ENCODE measurements at regions not wholly inside any gene's neighbourhood (a gene's known extent, or its start where the extent isn't known, plus 50 kb on each side); places are given as distances from the start of the nearest gene placed in this dataset.
"Not testable (repeated sequence)": the region's sequence is repeated elsewhere in the genome, so short reads cannot be mapped to it uniquely, and the experiment has no call there.

DNA sequence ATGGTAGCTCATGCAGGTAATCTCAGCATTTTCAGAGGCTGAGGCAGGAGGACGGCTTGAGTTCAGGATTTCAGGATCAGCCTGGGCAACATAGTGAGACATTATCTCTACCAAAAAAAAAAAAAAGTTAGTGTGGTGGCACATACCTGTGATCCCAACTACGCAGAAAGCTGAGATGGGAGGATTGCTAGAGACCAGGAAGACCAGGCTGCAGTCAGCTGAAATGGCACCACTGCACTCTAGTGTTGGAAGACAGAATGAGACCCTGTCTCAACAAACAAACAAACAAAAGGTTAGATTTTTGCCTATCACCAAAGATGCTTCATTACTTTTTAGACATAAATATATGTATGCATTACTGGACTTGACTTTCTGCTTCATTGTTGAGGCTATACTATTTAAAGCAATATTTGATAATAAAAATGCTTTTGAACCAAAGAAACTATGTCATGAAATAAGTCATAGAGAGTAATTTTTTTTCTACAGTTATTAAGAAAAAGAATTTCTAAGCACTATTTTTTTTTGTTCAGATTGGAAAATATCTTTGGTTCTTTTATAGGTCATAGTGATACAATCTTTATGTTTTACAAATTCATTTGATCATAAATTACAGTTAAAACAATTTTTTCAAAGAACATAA, 1180.1 kb upstream of the ATXN8OS start:
- DNase-seq = no peak

DNA sequence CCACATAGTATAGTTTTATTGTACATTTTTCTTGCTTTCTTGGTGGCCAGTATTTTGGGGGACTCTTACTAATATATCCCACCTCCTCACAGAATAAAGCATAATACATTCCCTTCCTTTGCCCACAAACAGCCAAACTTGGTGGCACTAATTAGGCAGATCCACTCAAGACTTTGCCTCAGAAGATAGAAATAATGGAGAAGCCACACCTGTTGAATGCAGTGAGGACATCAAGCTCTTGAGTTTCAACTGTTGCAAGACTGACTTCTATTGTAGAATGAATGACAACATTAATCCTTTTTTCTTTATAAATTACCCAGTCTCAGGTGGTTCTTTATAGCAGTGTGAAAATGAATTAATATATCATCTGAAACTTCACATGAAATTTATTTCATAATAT, 1183.6 kb upstream of the ATXN8OS start:
- DNase-seq = no peak

DNA sequence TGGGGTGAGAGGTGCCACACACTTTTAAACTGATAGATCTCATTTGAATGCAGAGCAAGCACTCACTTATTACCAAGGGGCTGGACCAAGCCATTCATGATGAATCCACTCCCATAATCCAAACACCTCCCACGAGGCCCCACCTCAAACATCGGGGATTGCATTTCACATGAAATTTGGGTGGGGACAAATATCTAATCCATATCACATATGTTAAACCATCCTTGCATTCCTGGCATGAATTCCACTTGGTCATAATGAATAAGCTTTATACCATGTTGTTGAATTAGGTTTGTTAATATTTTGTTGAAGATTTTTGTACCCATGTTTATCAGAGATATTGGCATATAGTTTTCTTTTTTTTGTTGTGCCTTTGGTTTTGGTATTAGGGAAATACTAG, 1198.7 kb upstream of the ATXN8OS start:
- no peak for DNase-seq

DNA sequence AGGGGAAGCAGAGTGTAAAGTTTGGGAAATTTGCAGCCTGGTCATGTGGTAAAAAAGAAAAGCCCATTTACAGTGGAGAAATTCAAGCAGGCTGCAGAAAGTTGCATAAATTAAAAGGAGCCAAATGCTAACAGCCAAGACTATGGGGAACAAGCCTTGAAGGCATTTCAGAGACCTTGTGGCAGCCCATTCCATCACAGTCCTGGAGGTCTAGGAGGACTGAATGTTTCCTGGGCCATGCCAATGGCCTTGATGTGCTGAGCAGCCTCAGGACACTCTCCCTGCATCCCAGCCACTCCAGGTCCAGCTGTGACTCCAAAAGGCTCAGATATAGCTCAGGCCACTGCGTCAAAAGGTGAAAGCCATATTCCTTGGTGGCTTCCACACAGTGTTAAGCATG, 1202.4 kb upstream of the ATXN8OS start:
- DNase-seq = no peak

DNA sequence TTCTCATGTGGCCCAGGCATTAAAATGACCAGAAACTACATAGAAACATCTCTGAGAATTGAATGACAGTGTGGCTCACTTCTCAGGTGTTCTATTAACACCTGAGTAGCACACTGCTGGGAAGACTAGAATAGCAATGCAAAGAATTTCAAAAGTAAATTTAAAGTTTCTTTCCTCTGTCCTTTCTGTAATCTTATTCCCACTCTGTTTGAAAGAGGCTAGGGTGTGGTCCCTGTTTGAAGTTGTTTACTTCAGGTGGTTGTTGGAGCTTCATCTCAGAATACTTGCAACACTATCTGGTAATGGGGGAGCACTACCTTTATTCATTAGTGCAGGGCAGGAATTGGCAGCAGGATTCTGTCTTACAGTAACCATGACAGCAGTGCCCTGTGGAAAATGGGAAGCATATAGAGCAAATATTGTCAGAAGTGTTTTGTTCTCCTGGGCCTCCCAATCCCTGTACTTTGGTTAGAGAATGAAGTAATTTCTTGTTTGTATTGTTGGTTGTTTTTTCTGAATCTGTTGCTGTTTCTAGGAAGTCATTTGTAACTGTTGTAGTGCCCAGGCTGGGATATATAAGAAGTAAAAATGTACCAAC, 1210.2 kb upstream of the ATXN8OS start:
- DNase-seq = no peak

DNA sequence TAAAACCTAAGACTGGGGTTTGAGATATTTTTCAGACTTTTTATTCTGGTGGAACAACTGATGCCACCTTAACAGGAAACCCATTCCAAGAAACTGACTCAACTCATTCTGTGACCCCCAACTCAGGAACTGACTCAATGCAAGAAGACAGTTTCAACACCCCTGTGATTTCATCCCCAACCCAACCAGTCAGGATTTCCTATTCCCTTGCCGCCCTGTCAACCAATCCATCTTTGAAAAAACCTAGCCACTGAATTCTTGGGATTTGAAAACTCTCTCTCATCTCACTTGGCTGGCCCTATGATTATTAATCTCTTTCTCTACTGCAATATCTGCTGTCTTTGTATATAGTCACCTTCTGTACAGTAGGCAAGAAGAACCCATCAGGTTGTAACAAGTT, 1211.9 kb upstream of the ATXN8OS start:
- DNase-seq = no peak

DNA sequence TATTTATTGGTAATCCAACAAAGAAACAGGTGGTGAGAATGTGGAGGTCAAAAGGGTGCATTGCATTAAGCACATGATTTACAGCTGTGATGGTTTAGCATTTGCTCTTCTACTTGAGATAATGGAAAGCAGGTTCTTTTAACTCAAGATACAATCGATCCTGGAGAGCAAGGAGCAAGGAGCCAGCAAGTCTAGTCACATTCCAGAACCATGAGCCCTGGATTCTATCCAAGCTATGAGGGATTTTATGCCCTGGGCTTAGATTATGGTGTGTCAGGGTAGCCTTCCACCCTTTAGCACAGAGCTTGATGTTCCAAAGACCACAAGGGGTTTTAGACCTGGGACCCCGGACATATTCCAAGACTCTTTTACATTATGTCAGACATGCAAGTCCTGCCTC, 1213.9 kb upstream of the ATXN8OS start:
- not testable (repeated sequence) for DNase-seq

DNA sequence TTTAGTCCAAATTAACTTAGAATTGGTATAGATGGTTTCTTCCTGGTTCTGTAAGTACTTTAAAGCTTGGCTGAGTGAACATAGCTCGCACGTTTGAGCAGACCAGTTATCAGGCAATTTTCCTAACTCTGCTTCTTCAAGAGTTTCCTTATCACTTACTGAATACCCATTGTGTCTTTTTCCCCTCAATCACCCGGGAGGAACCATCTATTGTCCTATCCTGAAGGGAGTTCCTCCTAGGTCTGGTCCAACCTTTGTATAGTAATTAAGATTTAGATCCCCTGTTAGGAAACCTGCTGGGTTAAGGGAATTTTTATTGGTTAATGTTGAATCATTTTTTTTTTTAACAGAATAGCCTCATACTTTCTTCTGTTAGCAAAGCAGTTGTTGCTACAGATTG, 1215.0 kb upstream of the ATXN8OS start:
- DNase-seq = not testable (repeated sequence)

GRCh38 chr13:68890101-68890500, 1217.5 kb upstream of the ATXN8OS start:
- not testable (repeated sequence) for DNase-seq

DNA sequence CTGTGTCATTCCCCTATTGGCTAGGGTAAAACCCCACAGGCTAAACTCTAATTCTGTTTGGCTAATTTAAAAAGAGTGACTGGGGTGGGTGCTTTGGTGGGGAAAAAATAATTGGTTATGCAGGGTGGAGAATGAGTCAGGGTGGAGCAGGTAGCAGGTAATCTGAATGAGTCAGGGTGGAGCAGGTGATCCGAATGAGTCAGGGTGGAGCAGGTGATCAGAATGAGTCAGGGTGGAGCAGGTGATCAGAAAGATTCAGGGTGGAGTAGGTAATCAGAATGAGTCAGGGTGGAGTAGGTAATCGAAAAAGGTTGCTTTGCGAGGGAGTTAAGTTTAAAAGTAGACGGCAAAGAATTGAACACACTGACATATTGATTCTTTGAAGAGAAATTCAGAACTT, 1218.8 kb upstream of the ATXN8OS start:
- DNase-seq = no peak

- DNase-seq = no peak
These were observed 1235.3 kb upstream of the ATXN8OS start for GRCh38 chr13:68872338-68872737.

- no peak for DNase-seq
These were observed 1256.6 kb upstream of the ATXN8OS start for GRCh38 chr13:68851026-68851425.

DNA sequence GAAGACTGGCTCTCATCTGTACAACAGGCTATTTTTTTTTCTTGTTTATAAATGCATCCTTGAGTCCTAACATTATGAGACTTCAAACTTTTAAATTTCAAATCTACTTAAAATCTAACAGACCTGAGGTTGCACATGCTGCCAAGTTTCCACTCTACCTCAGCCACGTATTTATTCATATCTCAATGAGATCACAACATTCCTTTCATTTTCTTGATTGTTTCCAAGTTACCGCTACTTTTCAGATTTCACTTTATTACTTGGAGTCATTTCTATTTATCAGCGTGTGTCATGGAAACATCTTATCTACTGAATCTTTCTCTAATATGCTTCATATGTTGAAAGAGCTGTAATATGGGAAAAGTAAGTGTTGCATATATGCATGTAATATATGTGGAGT, 1257.5 kb upstream of the ATXN8OS start:
- DNase-seq = no peak

DNA sequence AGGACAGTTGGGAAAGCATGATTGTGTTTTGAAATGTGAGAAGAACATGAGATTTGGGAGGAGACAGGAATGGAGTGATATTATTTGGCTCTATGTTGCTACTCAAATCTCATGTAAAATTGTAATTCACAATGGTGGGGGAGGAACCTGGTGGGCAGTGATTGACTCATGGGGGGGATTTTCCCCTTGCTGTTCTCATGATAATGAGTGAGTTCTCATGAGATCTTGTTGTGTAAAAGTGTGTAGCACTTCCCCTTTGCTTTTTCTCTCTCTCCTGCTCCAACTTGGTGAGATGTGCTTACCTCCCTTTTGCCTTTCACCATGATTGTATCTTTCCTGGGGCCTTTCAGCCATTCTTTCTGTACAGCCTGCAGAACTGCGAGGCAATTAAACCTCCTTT, 1261.0 kb upstream of the ATXN8OS start:
- DNase-seq = no peak

DNA sequence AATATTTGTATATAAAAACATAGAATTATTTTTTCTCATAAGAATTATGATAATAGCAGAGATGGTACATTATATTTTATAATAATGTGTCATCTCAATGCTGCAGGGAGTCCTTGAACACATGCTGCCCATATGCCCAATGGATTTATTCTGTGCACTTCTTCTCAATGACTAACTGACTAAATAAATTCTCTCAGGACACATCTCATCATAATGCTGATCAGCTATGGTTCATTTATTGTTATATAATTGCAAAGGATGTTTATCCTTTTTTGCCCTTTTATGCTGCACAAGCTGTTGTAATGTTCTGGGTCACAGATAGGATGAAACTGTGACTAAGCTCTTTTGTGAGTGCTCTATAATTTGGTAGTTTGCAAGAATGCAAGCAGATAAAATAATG, 1273.3 kb upstream of the ATXN8OS start:
- no peak for DNase-seq

DNA sequence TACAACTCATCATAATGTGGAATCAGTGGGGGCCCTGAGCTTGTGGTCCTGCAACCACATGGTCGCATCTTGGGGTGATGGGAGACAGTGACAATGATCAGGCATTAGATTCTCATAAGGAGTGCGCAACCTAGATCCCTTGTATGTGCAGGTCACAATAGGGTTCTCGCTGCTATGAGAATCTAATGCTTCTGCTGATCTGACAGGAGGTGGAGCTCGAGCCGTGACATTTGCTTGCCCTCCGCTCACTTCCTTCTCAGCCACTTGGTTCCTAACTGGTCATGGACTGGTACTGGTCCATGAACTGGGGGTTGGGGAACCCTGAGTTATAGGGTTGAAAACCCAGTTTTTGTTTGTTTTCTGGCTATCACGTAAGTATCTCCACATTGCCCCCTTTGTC, 1290.9 kb upstream of the ATXN8OS start:
- no peak for DNase-seq

- DNase-seq = no peak
These were observed 1294.3 kb upstream of the ATXN8OS start for GRCh38 chr13:68813180-68813796.

- no peak for DNase-seq
These were observed 1297.0 kb upstream of the ATXN8OS start for GRCh38 chr13:68810660-68811059.

DNA sequence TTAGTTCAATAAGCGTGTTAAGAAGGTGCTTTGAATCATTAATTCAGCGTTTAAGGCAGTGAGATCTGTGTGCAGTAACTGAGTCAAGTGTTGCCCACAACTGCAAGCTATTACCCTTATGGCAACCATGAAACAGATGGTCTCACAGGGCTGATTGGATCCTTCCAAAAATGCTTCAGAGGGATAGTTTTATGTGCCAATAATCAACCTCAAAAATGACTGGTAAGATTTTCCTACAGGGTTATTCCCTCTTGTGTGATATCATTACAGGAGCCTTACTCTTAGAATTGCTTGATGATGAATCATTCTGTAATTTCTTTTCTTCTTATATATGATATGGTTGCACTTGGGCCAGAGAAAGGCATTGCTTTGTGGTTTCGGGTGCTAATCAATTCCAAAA, 1299.2 kb upstream of the ATXN8OS start:
- no peak for DNase-seq

GRCh38 chr13:68806125-68806524, 1301.5 kb upstream of the ATXN8OS start:
- DNase-seq = no peak

GRCh38 chr13:68784275-68784674, 1323.4 kb upstream of the ATXN8OS start:
- no peak for DNase-seq

GRCh38 chr13:68759617-68760016, 1348.0 kb upstream of the ATXN8OS start:
- DNase-seq = no peak

GRCh38 chr13:68749796-68750195, 1357.8 kb upstream of the ATXN8OS start:
- no peak for DNase-seq

GRCh38 chr13:68748038-68748437, 1359.6 kb upstream of the ATXN8OS start:
- no peak for DNase-seq

DNA sequence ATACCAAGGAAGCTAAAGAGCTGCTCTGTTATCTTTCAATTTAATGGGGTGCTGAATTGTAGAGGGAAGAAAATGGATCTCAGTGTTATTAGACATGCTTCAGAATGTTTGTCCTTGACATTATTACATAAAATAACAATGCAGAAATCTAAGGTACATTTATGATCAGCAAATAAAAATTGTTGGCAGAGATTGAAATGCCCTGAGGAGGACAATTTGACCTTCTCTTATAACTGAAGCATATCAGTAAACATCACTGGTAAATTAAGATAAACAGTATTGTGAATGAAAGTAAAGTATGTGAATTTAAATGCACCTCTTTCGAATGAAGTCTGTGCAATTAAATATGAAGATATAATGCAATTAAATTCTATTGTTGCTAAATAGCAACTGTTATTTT, 1362.1 kb upstream of the ATXN8OS start:
- DNase-seq = peak; percentile 39

Data from DMS79 (cell line).